HCT116 (cell line): ENCODE measurements at regions not wholly inside any gene's neighbourhood (a gene's known extent, or its start where the extent isn't known, plus 50 kb on each side); places are given as distances from the start of the nearest gene placed in this dataset.

Experiments used
- ATAC-seq: fragments of 200-7000 bp; cut with Tn5 transposase; 2 replicates; pipeline ENCODE4 v1.9.1; 2020; ENCODE audit warnings: mild to moderate bottlenecking, moderate library complexity
- BruUV-seq: library from RNA; stranded (reverse); fragments of 400-500 nt; replicated peaks from 2 replicates; lab custom pipeline; 2021; lab: Mats Ljungman, UMichigan
- CTCF ChIA-PET: fragments of 300-600 bp; sonication (Branson Sonifier 250); formaldehyde crosslinking; loops from one replicate; lab custom pipeline; 2021; ENCODE audit warnings: antibody characterized with exemption; lab: Charles Lee
- POLR2A ChIA-PET: fragments of 300-600, 350-600 bp; sonication (Branson Sonifier 250); formaldehyde crosslinking; loops from one replicate; lab custom pipeline; 2021; ENCODE audit warnings: antibody characterized with exemption; lab: Charles Lee
- RAD21 ChIA-PET, 2 experiments: fragments of 300-600 bp; sonication (Branson Sonifier 250); formaldehyde crosslinking; loops; one replicate each; lab custom pipeline; 2023; ENCODE audit warnings: low total read pairs in 2 of 2; ENCODE audit not compliant: uncharacterized antibody in 2 of 2, unreplicated experiment in 2 of 2, low non-redundant PET in 1 of 2; lab: Charles Lee
- DNase-seq: peaks from one replicate; pipeline ENCODE4 v3.0.0-alpha.2; 2010; ENCODE audit warnings: low read depth, low spot score
- H2AFZ ChIP-seq: fragments of 200-600 bp; shearing (Covaris generic), sonication (generic); 2 replicates; pipeline ENCODE4 v1.6.1; 2017; ENCODE audit warnings: low read depth, mixed run types, mixed read lengths, antibody characterized with exemption, low read length; ENCODE audit not compliant: poor library complexity, severe bottlenecking
- H3K27ac ChIP-seq: 2 replicates; pipeline ENCODE4 v1.5.1; 2012; ENCODE audit warnings: low read depth, low read length
- H3K27me3 ChIP-seq: fragments of 200-600 bp; sonication (generic); 2 replicates; pipeline ENCODE4 v1.6.1; 2016; ENCODE audit warnings: mixed run types, low read length, mixed read lengths; ENCODE audit not compliant: insufficient read depth
- H3K36me3 ChIP-seq, 2 experiments: fragments of 200-500 bp in 1 of 2; fragments of 200-600 bp in 1 of 2; sonication (Bioruptor generic) in 1 of 2; sonication (generic) in 1 of 2; 2 replicates each; pipeline versions ENCODE4 v1.5.1 to v1.6.1; 2014 to 2016; ENCODE audit warnings: low read length in 2 of 2, inconsistent platforms in 1 of 2, mixed read lengths in 1 of 2, mixed run types in 1 of 2; ENCODE audit not compliant: insufficient read depth in 2 of 2, control insufficient read depth in 1 of 2
- H3K4me1 ChIP-seq, 2 experiments: fragments of 200-600 bp in 1 of 2; sonication (generic) in 1 of 2; 2 replicates each; pipeline versions ENCODE4 v1.5.1 to v1.6.1; 2012 to 2017; ENCODE audit warnings: low read length in 2 of 2, inconsistent platforms in 1 of 2, mild to moderate bottlenecking in 1 of 2, mixed read lengths in 1 of 2, mixed run types in 1 of 2, moderate library complexity in 1 of 2; ENCODE audit not compliant: insufficient read depth in 2 of 2, control insufficient read depth in 1 of 2
- H3K4me2 ChIP-seq: fragments of 200-600 bp; sonication (generic); 2 replicates; pipeline ENCODE4 v1.6.1; 2017; ENCODE audit warnings: mixed run types, low read length, mixed read lengths
- H3K4me3 ChIP-seq, 2 experiments: fragments of 200-600 bp in 1 of 2; sonication (generic) in 1 of 2; replicated peaks in 1 of 2; 2 replicates each; pipeline ENCODE4 v1.5.1; 2011 to 2016; ENCODE audit warnings: low read length in 2 of 2, control low read depth in 1 of 2, low read depth in 1 of 2, mild to moderate bottlenecking in 1 of 2, mixed read lengths in 1 of 2, mixed run types in 1 of 2
- H3K79me2 ChIP-seq: fragments of 200-600 bp; sonication (generic); 2 replicates; pipeline ENCODE4 v1.6.1; 2017; ENCODE audit warnings: mild to moderate bottlenecking, mixed run types, low read length, moderate library complexity, mixed read lengths; ENCODE audit not compliant: insufficient read depth
- H3K9ac ChIP-seq: fragments of 200-600 bp; sonication (generic); 2 replicates; pipeline ENCODE4 v1.6.1; 2016; ENCODE audit warnings: low read length, mixed read lengths
- H3K9me2 ChIP-seq: fragments of 200-600 bp; sonication (generic), shearing (Covaris generic); 2 replicates; pipeline ENCODE4 v1.6.1; 2017; ENCODE audit warnings: mixed run types, mild to moderate bottlenecking, moderate library complexity; ENCODE audit not compliant: insufficient read depth
- H3K9me3 ChIP-seq, 2 experiments: fragments of 200-500 bp in 1 of 2; fragments of 200-600 bp in 1 of 2; sonication (Bioruptor generic) in 1 of 2; sonication (generic) in 1 of 2; 2 replicates each; pipeline ENCODE4 v1.6.1; 2014 to 2017; ENCODE audit warnings: low read length in 2 of 2, mixed read lengths in 2 of 2, inconsistent platforms in 1 of 2, low read depth in 1 of 2, mild to moderate bottlenecking in 1 of 2, mixed run types in 1 of 2, moderate library complexity in 1 of 2; ENCODE audit not compliant: control insufficient read depth in 1 of 2, insufficient read depth in 1 of 2
- H4K20me1 ChIP-seq: fragments of 200-600 bp; sonication (generic), shearing (Covaris generic); 2 replicates; pipeline ENCODE4 v1.6.1; 2017; ENCODE audit warnings: mixed run types, mild to moderate bottlenecking, moderate library complexity; ENCODE audit not compliant: insufficient read depth
- ATF3 ChIP-seq: IDR thresholded peaks from 2 replicates; pipeline ENCODE4 v1.6.1; 2012
- CBX3 ChIP-seq: IDR thresholded peaks from 2 replicates; pipeline ENCODE4 v1.6.1; 2012; ENCODE audit warnings: low read depth
- CTCF ChIP-seq, 3 experiments: fragments of 200-600 bp in 1 of 3; sonication (generic) in 1 of 3; IDR thresholded peaks in 2 of 3; conservative IDR thresholded peaks in 1 of 3; 2 replicates each; pipeline ENCODE4 v1.5.1; 2012 to 2017; ENCODE audit warnings: low read depth in 2 of 3, low read length in 2 of 3, antibody characterized with exemption in 1 of 3, borderline replicate concordance in 1 of 3, control low read depth in 1 of 3, mild to moderate bottlenecking in 1 of 3, mixed read lengths in 1 of 3, mixed run types in 1 of 3, moderate library complexity in 1 of 3; ENCODE audit not compliant: insufficient read depth in 1 of 3
- EZH2 ChIP-seq: fragments of 200-600 bp; sonication (generic); IDR thresholded peaks from 2 replicates; pipeline ENCODE4 v1.6.1; 2017; ENCODE audit warnings: antibody characterized with exemption, mixed run types
- EZH2phosphoT487 ChIP-seq: fragments of 200-600 bp; IDR thresholded peaks from 2 replicates; pipeline ENCODE4 v1.6.1; 2018; ENCODE audit warnings: antibody characterized with exemption, borderline replicate concordance
- MAX ChIP-seq: IDR thresholded peaks from 2 replicates; pipeline ENCODE4 v1.6.1; 2012
- POLR2A ChIP-seq: IDR thresholded peaks from 2 replicates; pipeline ENCODE4 v1.7.0; 2011; ENCODE audit warnings: borderline replicate concordance; ENCODE audit not compliant: insufficient read depth, insufficient read length; ENCODE audit errors: extremely low read depth
- POLR2AphosphoS5 ChIP-seq: IDR thresholded peaks from 2 replicates; pipeline ENCODE4 v1.6.1; 2011; ENCODE audit warnings: mild to moderate bottlenecking, low read depth, low read length, moderate library complexity
- SIN3A ChIP-seq: IDR thresholded peaks from 2 replicates; pipeline ENCODE4 v1.6.1; 2012; ENCODE audit warnings: low read depth
- ZBTB33 ChIP-seq: IDR thresholded peaks from 2 replicates; pipeline ENCODE4 v1.6.1; 2011; ENCODE audit warnings: mild to moderate bottlenecking, low read length, moderate library complexity; ENCODE audit not compliant: insufficient replicate concordance; ENCODE audit errors: extremely low read depth
- ZNF274 ChIP-seq: fragments of 200-500 bp; sonication (Bioruptor generic); IDR thresholded peaks from 2 replicates; pipeline ENCODE4 v1.6.1; 2014; ENCODE audit warnings: mild to moderate bottlenecking, low read depth, low read length, inconsistent platforms
- intact Hi-C: fragments of 100-400 bp; cut with micrococcal nuclease; formaldehyde crosslinking; loops from 2 replicates; pipeline ENCODE4 v1.10.0; 2022

GRCh38 chr4:120545391-120545790 lies 377.1 kb downstream of the PRDM5 start:
- no peak for DNase-seq
- TF ChIP-seq ZBTB33 (no peak), POLR2A (no peak), ZNF274 (no peak), EZH2phosphoT487 (no peak), CBX3 (no peak), SIN3A (no peak), ATF3 (no peak), MAX (no peak), POLR2AphosphoS5 (no peak), CTCF (IDR thresholded peaks at IDR 0.05 in 2 of 3, conservative IDR thresholded peaks at IDR 0.05 in 1 of 3; ENCODE audit: borderline replicate concordance in 1 of 3, insufficient read depth in 1 of 3, low read depth in 2 of 3, low read length in 2 of 3) (no peak), EZH2 (no peak)
- H4K20me1 ChIP-seq = no peaks in the 10 kb centered on the region
- POLR2A ChIA-PET = no interaction called here
- no peak overlapping the region for H3K9ac ChIP-seq
- no peaks in the 10 kb centered on the region for H3K79me2 ChIP-seq
- CTCF ChIA-PET = no interaction called here
- RAD21 ChIA-PET = no interaction called here
- H3K36me3 ChIP-seq = no peaks in the 10 kb centered on the region
- ATAC-seq = no peak
- H3K9me2 ChIP-seq = no peaks in the 10 kb centered on the region
- no peak overlapping the region for H3K4me3 ChIP-seq
- intact Hi-C loops = no loop called here
- no peaks in the 10 kb centered on the region for H3K27me3 ChIP-seq
- H2AFZ ChIP-seq = no peak overlapping the region
- BruUV-seq = no TSS peak
- H3K27ac ChIP-seq = no peak overlapping the region
- H3K4me2 ChIP-seq = no peak overlapping the region
- no peaks in the 10 kb centered on the region for H3K4me1 ChIP-seq
- no peaks in the 10 kb centered on the region for H3K9me3 ChIP-seq
